Large intestine (tissue), 3 donors: ENCODE measurements at regions not wholly inside any gene's neighbourhood (a gene's known extent, or its start where the extent isn't known, plus 50 kb on each side); places are given as distances from the start of the nearest gene placed in this dataset.

Experiments
- DNase-seq, 2 donors: peaks; one replicate each; pipeline versions ENCODE4 v3.0.0 to v3.0.0-alpha.2; 2013
- H3K27ac ChIP-seq: one replicate; pipeline ENCODE4 v1.5.1; 2013; ENCODE audit warnings: low read length
- H3K27me3 ChIP-seq: 2 replicates; pipeline ENCODE4 v1.6.1; 2013; ENCODE audit warnings: low read length; ENCODE audit not compliant: control insufficient read depth, insufficient read depth
- H3K36me3 ChIP-seq: 2 replicates; pipeline ENCODE4 v1.6.1; 2013; ENCODE audit warnings: low read length; ENCODE audit not compliant: control insufficient read depth, insufficient read depth
- H3K4me1 ChIP-seq: one replicate; pipeline ENCODE4 v1.6.1; 2013; ENCODE audit warnings: low read length; ENCODE audit not compliant: control insufficient read depth, insufficient read depth
- H3K4me3 ChIP-seq: one replicate; pipeline ENCODE4 v1.5.1; 2013; ENCODE audit warnings: low read length
- H3K9me3 ChIP-seq: one replicate; pipeline ENCODE4 v1.6.1; 2013; ENCODE audit warnings: mild to moderate bottlenecking, low read depth, low read length, moderate library complexity; ENCODE audit not compliant: control insufficient read depth
- WGBS: methylation state at CpG from one replicate; pipeline ENCODE4 v1.1.5; 2013; ENCODE audit warnings: low lambda C conversion rate; ENCODE audit not compliant: insufficient coverage; 5-methylcytosine and 5-hydroxymethylcytosine counted together

- Histone ChIP-seq H3K27me3 (no peaks in the 10 kb centered on the region), H3K4me3 (no peak overlapping the region), H3K27ac (no peak overlapping the region), H3K4me1 (no peaks in the 10 kb centered on the region), H3K9me3 (no peaks in the 10 kb centered on the region), H3K36me3 (no peaks in the 10 kb centered on the region)
- no peak for DNase-seq
- no CpG with 5 or more reads among the region's 5 CpGs for WGBS
Measured at GRCh38 chr2:64234150-64234549, 89.9 kb upstream of the PELI1 start.

DNA sequence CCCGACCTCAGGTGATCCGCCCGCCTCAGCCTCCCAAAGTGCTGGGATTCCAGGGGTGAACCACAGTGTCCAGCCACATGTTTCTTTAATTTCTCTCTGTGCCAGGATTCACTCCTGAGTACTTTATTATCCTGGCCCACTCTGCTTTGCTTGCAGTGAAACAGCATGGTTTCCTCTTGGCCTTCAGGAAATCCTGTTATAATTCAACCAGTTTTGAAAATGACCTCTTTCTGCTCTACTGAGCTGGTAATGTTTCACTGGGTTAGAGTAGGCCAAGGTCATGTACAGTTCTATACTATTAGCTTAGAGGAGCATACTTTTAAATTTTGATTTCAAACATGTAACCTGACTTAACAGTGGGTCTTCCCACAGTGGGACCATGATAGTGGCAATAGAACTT is 90.6 kb upstream of the PELI1 start:
- no CpG with 5 or more reads among the region's 3 CpGs for whole genome bisulfite sequencing
- no peaks in the 10 kb centered on the region for H3K4me1 ChIP-seq
- no peak overlapping the region for H3K4me3 ChIP-seq
- H3K27me3 ChIP-seq, result no peaks in the 10 kb centered on the region
- H3K9me3 ChIP-seq, result no peaks in the 10 kb centered on the region
- H3K27ac ChIP-seq, result no peak overlapping the region
- no peaks in the 10 kb centered on the region for H3K36me3 ChIP-seq
- DNase-seq, result no peak

DNA sequence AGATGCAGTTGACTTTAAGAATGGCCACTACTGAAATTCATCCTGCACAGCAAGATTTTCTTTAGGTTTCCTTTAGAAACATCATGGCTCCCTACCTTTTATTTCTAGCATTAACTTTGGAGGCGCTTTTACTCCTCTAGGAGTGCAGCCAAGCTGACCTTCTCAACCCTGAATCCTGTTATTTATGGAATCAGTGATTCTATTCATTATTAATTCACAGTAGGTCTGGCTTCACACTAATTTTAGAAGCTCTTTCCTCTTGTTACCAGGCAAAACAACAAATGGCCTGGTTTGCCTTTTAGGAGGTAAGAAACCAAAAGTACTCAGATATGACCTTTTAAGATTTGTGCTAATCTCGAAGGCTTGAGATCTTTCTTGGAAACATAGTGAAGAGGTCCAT is 93.0 kb upstream of the PELI1 start:
- Histone ChIP-seq H3K27me3 (no peaks in the 10 kb centered on the region), H3K9me3 (no peaks in the 10 kb centered on the region), H3K4me3 (no peak overlapping the region), H3K36me3 (no peaks in the 10 kb centered on the region), H3K4me1 (no peaks in the 10 kb centered on the region), H3K27ac (no peak overlapping the region)
- DNase-seq, result no peak
- 80% methylated on average over 1 of the region's 2 CpGs for WGBS

DNA sequence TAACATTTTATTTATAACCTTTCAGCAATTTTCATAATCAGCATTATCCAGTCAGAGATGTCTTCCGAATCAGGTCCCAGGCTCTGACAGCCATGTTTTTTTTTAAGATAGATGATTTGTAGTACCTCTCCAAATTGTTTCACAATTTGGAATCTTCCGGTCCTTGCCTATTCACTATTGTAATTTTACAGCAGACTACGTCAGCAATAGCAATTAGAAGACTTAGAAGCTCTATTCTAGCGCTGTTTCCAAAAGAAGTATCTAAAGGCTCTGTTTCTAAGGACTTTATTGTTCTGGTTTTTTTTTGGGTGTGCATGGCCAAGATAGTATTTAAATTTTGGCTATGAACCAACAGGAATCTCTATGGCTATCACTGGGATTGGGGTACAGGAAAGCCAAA is 94.6 kb upstream of the PELI1 start:
- 60% methylated on average over 1 of the region's 4 CpGs for WGBS

GRCh38 chr2:64243081-64244036 is 99.1 kb upstream of the PELI1 start:
- H3K27ac ChIP-seq, result no peak overlapping the region
- no peaks in the 10 kb centered on the region for H3K36me3 ChIP-seq
- peak in 1 of 2 donors; percentile 42 for DNase-seq
- no peaks in the 10 kb centered on the region for H3K9me3 ChIP-seq
- no peaks in the 10 kb centered on the region for H3K4me1 ChIP-seq
- H3K27me3 ChIP-seq, result no peaks in the 10 kb centered on the region
- H3K4me3 ChIP-seq, result no peak overlapping the region
- WGBS, result no CpG with 5 or more reads among the region's 2 CpGs

More for the DNA sequence above, 94.6 kb upstream of the PELI1 start:
- no peaks in the 10 kb centered on the region for H3K27me3 ChIP-seq
- no peak overlapping the region for H3K4me3 ChIP-seq
- no peaks in the 10 kb centered on the region for H3K9me3 ChIP-seq
- DNase-seq, result no peak
- H3K27ac ChIP-seq, result no peak overlapping the region
- no peaks in the 10 kb centered on the region for H3K36me3 ChIP-seq
- H3K4me1 ChIP-seq, result no peaks in the 10 kb centered on the region

- no CpG with 5 or more reads among the region's 1 CpG for WGBS
- Histone ChIP-seq H3K27me3 (no peaks in the 10 kb centered on the region), H3K4me1 (no peaks in the 10 kb centered on the region), H3K36me3 (no peaks in the 10 kb centered on the region), H3K27ac (no peak overlapping the region), H3K9me3 (no peaks in the 10 kb centered on the region), H3K4me3 (no peak overlapping the region)
- no peak for DNase-seq
Measured at GRCh38 chr2:64244037-64244416, 99.8 kb upstream of the PELI1 start.

DNA sequence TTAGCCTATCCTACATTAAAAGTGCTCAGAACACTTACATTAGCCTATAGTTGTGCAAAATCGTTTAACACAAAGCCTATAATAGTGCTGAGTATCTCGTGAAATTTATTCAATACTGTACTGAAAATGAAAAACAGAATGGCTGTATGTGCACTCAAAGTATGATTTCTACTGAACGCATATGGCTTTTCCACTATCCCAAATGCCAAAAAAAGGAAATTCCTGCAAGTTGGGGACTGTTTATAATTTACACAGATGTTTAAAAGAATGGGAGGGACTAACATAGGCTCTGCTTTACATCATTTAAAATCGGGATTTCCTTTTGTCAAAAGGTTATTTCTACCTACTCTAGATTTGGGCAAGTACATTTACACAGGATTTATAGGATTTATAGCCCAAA is 101.4 kb upstream of the PELI1 start:
- Histone ChIP-seq H3K27ac (no peak overlapping the region), H3K4me1 (no peaks in the 10 kb centered on the region), H3K27me3 (no peaks in the 10 kb centered on the region), H3K9me3 (no peaks in the 10 kb centered on the region), H3K4me3 (no peak overlapping the region), H3K36me3 (no peaks in the 10 kb centered on the region)
- DNase-seq, result no peak
- WGBS, result 75% methylated on average over 1 of the region's 4 CpGs

DNA sequence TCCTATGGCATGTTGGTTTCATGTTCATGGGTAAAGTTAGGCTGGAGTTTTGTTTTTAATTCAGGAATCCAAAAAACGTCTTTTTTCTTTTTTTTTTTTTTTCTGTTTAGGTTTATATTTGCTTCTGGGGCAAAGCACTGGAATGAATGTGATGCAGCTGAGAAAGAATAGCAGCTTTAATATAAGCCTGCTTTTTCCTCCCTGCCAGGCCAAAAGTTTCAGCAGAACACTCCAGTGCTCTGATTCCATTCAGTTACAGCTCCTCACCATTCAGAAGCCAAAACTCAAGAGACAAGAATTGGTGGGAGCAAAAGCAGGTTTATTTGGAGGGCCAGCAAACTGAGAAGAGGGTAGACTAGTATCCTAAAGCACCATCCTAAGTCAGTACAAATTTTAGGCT is 102.7 kb upstream of the PELI1 start:
- H3K4me1 ChIP-seq, result no peaks in the 10 kb centered on the region
- no peak overlapping the region for H3K27ac ChIP-seq
- no CpG with 5 or more reads among the region's 1 CpG for WGBS
- H3K9me3 ChIP-seq, result no peaks in the 10 kb centered on the region
- no peaks in the 10 kb centered on the region for H3K27me3 ChIP-seq
- no peaks in the 10 kb centered on the region for H3K36me3 ChIP-seq
- no peak overlapping the region for H3K4me3 ChIP-seq
- no peak for DNase-seq

DNA sequence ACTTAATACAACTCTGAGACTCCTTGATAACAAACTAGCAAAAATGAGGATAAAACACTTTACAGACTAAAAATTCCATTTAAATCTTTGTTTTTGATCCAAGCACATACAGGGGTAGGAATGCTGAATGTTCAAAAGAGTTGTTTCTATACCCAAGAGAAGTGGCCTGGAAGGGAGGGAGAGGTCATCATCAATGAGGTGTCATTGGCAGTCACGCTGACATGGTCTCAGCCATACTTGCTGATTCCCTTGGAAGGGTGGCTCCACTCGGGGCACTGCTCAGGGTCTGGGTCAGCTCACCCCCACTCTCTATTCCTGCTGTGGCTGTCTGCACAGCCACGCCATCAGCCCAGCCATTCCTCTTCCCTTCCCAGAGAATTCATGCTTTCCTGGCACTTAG is 105.2 kb upstream of the PELI1 start:
- WGBS, result no CpG with 5 or more reads among the region's 3 CpGs
- no peaks in the 10 kb centered on the region for H3K9me3 ChIP-seq
- H3K4me3 ChIP-seq, result no peak overlapping the region
- H3K27ac ChIP-seq, result no peak overlapping the region
- H3K36me3 ChIP-seq, result no peaks in the 10 kb centered on the region
- H3K4me1 ChIP-seq, result no peaks in the 10 kb centered on the region
- DNase-seq, result no peak
- no peaks in the 10 kb centered on the region for H3K27me3 ChIP-seq

DNA sequence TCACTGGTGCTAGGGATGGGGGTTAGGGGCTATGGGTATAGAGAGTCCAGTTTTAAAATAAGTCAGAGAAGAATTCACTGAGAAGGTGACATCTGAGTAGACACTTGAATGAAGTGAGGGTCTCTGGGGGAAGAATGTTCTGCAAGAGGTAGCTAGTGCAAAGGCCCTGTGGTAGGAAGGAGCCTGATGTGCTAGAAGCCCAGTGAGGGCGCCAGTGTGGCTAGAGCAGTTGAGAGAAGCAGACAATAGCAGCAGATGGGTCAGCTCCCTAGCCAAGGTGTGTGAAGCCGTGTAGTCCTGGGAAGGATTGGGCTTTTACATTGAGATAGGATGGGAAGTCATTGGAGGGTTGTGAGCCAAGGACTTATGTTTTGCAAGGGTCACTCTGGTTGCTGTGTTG is 105.8 kb upstream of the PELI1 start:
- H3K9me3 ChIP-seq, result no peaks in the 10 kb centered on the region
- H3K27me3 ChIP-seq, result no peaks in the 10 kb centered on the region
- no peak overlapping the region for H3K4me3 ChIP-seq
- H3K4me1 ChIP-seq, result no peaks in the 10 kb centered on the region
- no peak for DNase-seq
- WGBS, result 100% methylated on average over 1 of the region's 2 CpGs
- no peaks in the 10 kb centered on the region for H3K36me3 ChIP-seq
- H3K27ac ChIP-seq, result no peak overlapping the region
